Cardiac septum (tissue), 1 donor: ENCODE measurements at regions not wholly inside any gene's neighbourhood (a gene's known extent, or its start where the extent isn't known, plus 50 kb on each side); places are given as distances from the start of the nearest gene placed in this dataset.

Source experiments
- DNase-seq: peaks from one replicate; pipeline ENCODE4 v3.0.0-alpha.2; 2020; ENCODE audit warnings: low spot score
- intact Hi-C: fragments of 100-400 bp; cut with DNase I; formaldehyde crosslinking; loops from one replicate; pipeline ENCODE4 v1.14.0; 2022
- donor health status: DM: no; HTN: no; CAD: no.

DNA sequence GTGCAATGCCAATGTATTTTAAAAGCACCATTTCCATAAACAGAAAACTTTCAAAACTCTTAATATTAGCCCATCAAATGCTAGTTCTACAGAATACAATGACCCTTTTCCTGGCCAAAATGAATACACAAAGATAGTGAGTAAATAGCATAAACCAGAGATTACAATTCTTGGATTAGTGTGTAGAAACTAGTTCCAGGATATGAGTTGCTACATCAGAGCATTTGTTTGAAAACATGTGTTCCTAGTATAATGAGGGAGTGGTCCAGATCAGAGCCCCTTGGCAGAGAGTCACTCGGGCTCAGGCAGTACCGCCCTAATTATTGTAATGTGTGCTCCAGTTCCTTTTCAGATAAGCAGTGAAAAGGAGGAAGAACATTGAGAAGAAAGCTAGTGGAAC, 63.7 kb upstream of the COL21A1 start:
- DNase-seq: no peak

DNA sequence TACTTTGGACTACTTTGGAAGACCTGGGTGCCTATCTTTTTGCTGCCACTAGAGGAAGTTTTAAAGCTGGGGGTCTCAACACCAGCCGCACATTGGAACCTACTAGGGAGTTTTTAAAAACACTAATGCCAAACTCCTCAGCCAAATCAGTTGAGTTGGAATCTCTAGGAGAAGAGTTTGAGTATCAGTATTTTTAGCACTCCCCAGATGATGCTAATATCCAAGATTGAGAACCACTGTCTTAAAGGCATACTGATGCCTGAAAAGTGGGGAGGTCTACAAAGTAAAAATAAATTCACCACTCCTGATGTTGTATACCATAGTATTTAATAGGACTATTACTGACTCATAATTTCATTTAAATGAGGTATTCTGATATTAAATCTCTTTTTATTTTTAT, 62.9 kb upstream of the COL21A1 start:
- intact Hi-C loops: no loop called here
- DNase-seq: no peak

More for the DNA sequence above, 63.7 kb upstream of the COL21A1 start:
- intact Hi-C loops: no loop called here

DNA sequence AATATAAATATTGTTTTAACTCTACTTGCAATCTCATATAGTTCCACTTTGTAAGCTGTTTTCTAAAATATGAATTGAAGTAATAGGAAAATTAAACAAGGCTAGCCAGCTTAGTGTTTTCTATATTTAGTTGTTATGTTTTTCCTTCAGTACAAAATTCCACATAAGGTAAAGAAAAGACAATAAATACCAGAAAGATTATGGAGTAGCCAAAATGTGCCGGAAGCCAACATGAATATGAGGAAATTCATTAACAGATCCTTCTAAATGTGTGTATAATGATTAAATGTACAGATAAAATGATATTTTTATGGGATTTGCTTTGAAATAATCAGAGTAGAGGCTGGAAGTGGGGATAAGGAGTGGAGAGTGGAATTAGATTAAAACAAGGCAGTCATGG, 52.5 kb upstream of the COL21A1 start:
- DNase-seq: no peak
- intact Hi-C loops: loop anchor here (10.0 kb wide), 1 partner anchor 855 kb away; no protein-coding TSS in a partner anchor

- DNase-seq: no peak
- intact Hi-C loops: loop anchor here (10.0 kb wide), 1 partner anchor 853 kb away; no protein-coding TSS in a partner anchor
These were observed 49.9 kb upstream of the COL21A1 start for GRCh38 chr6:56297022-56297989.
